GM23338 (cell line): ENCODE measurements at regions not wholly inside any gene's neighbourhood (a gene's known extent, or its start where the extent isn't known, plus 50 kb on each side); places are given as distances from the start of the nearest gene placed in this dataset.

Source experiments
- ATAC-seq: fragments of 200-7000 bp; cut with Tn5 transposase; 3 replicates; pipeline ENCODE4 v1.9.1; 2020
- DNase-seq: peaks from one replicate; pipeline ENCODE4 v3.0.0-alpha.2; 2015; ENCODE audit warnings: low spot score
- H2AFZ ChIP-seq: fragments of 200-600 bp; sonication (generic); 2 replicates; pipeline ENCODE4 v1.8.0; 2016; ENCODE audit warnings: antibody characterized with exemption, mild to moderate bottlenecking, moderate library complexity
- H3F3A ChIP-seq: fragments of 200-600 bp; sonication (generic); replicated peaks from 2 replicates; pipeline ENCODE4 v1.8.0; 2017; ENCODE audit warnings: antibody characterized with exemption, mixed run types, low read depth
- H3K27ac ChIP-seq: fragments of 200-600 bp; sonication (generic); 2 replicates; pipeline ENCODE4 v1.6.1; 2016; ENCODE audit warnings: low read depth
- H3K27me3 ChIP-seq: fragments of 200-600 bp; sonication (generic); 2 replicates; pipeline ENCODE4 v1.8.0; 2016; ENCODE audit warnings: mild to moderate bottlenecking, mixed run types, moderate library complexity; ENCODE audit not compliant: insufficient read depth
- H3K36me3 ChIP-seq: fragments of 200-600 bp; sonication (generic); 2 replicates; pipeline ENCODE4 v1.8.0; 2016; ENCODE audit warnings: mild to moderate bottlenecking; ENCODE audit not compliant: insufficient read depth
- H3K4me1 ChIP-seq: fragments of 200-600 bp; sonication (generic); 2 replicates; pipeline ENCODE4 v1.8.0; 2016; ENCODE audit warnings: mild to moderate bottlenecking, moderate library complexity; ENCODE audit not compliant: insufficient read depth
- H3K4me2 ChIP-seq: fragments of 200-600 bp; sonication (generic); 2 replicates; pipeline ENCODE4 v1.7.1; 2017; ENCODE audit warnings: mixed run types
- H3K4me3 ChIP-seq: fragments of 200-600 bp; sonication (generic); 2 replicates; pipeline ENCODE4 v1.6.1; 2016; ENCODE audit warnings: mixed run types
- H3K79me2 ChIP-seq: fragments of 200-600 bp; sonication (generic); replicated peaks from 2 replicates; pipeline ENCODE4 v1.8.0; 2017; ENCODE audit warnings: mild to moderate bottlenecking; ENCODE audit not compliant: insufficient read depth
- H3K9me2 ChIP-seq: fragments of 200-600 bp; sonication (generic); 2 replicates; pipeline ENCODE4 v1.8.0; 2017; ENCODE audit not compliant: insufficient read depth
- H4K20me1 ChIP-seq: fragments of 200-600 bp; sonication (generic); replicated peaks from 2 replicates; pipeline ENCODE4 v1.8.0; 2017; ENCODE audit warnings: mild to moderate bottlenecking; ENCODE audit not compliant: insufficient read depth
- H3K27ac Mint-ChIP-seq: 2 replicates; pipeline ENCODE4 v1.8.0; 2020; ENCODE audit warnings: inconsistent platforms, mild to moderate bottlenecking, moderate library complexity, mixed read lengths
- H3K27me3 Mint-ChIP-seq: 3 replicates; pipeline ENCODE4 v1.8.0; 2022; ENCODE audit warnings: low read depth, mild to moderate bottlenecking, moderate library complexity, mixed read lengths, inconsistent platforms; ENCODE audit not compliant: insufficient read depth, poor library complexity
- H3K36me3 Mint-ChIP-seq: 3 replicates; pipeline ENCODE4 v1.8.0; 2021; ENCODE audit warnings: low read depth, mild to moderate bottlenecking, inconsistent platforms, moderate library complexity, mixed read lengths
- H3K4me1 Mint-ChIP-seq: 3 replicates; pipeline ENCODE4 v1.8.0; 2020; ENCODE audit warnings: mild to moderate bottlenecking, inconsistent platforms, mixed read lengths
- H3K4me3 Mint-ChIP-seq: 3 replicates; pipeline ENCODE4 v1.8.0; 2021; ENCODE audit warnings: moderate library complexity, mild to moderate bottlenecking, inconsistent platforms, mixed read lengths
- H3K9me3 Mint-ChIP-seq: 3 replicates; pipeline ENCODE4 v1.8.0; 2020; ENCODE audit warnings: moderate library complexity, mild to moderate bottlenecking, inconsistent platforms, mixed read lengths
- CREB1 ChIP-seq: fragments of 250-450 bp; sonication (Bioruptor Pico); IDR thresholded peaks from 2 replicates; pipeline ENCODE4 v1.5.0; 2020; ENCODE audit warnings: low read depth, mild to moderate bottlenecking, moderate library complexity
- CTCF ChIP-seq, 2 experiments: fragments of 200-600 bp in 1 of 2; sonication (generic) in 1 of 2; conservative IDR thresholded peaks; 2 replicates each; pipeline versions ENCODE4 v1.5.1 to v1.6.1; 2016 to 2017; ENCODE audit warnings: antibody characterized with exemption in 2 of 2, low read depth in 2 of 2, mild to moderate bottlenecking in 2 of 2, moderate library complexity in 1 of 2
- EZH2 ChIP-seq: fragments of 200-600 bp; sonication (generic); IDR thresholded peaks from one replicate; pipeline ENCODE4 v1.8.0; 2017; ENCODE audit warnings: antibody characterized with exemption, mild to moderate bottlenecking, low read depth; ENCODE audit not compliant: unreplicated experiment
- EZH2phosphoT487 ChIP-seq: fragments of 200-600 bp; sonication (generic); IDR thresholded peaks from one replicate; pipeline ENCODE4 v1.8.1; 2018; ENCODE audit warnings: antibody characterized with exemption; ENCODE audit not compliant: unreplicated experiment
- NANOG ChIP-seq: IDR thresholded peaks from 2 replicates; pipeline ENCODE4 v1.6.1; 2016; ENCODE audit warnings: antibody characterized with exemption, borderline replicate concordance
- REST ChIP-seq: IDR thresholded peaks from one replicate; pipeline ENCODE4 v1.6.1; 2018; ENCODE audit warnings: antibody characterized with exemption; ENCODE audit not compliant: unreplicated experiment
- STAT1 ChIP-seq: IDR thresholded peaks from one replicate; pipeline ENCODE4 v1.6.1; 2016; ENCODE audit warnings: antibody characterized with exemption; ENCODE audit not compliant: unreplicated experiment
- ZNF114 ChIP-seq: fragments of 250-450 bp; sonication (Bioruptor Pico); IDR thresholded peaks from 2 replicates; pipeline ENCODE4 v1.5.0; 2020; ENCODE audit warnings: mild to moderate bottlenecking, moderate library complexity
- ZNF331 ChIP-seq: fragments of 250-450 bp; sonication (Bioruptor Pico); IDR thresholded peaks from 2 replicates; pipeline ENCODE4 v1.5.0; 2020; ENCODE audit warnings: low read depth, mild to moderate bottlenecking, moderate library complexity
- ZNF462 ChIP-seq: fragments of 250-450 bp; sonication (Bioruptor Pico); IDR thresholded peaks from 2 replicates; pipeline ENCODE4 v1.5.0; 2020; ENCODE audit warnings: mild to moderate bottlenecking, moderate library complexity

GRCh38 chr12:132429602-132429945 lies 60.4 kb upstream of the FBRSL1 start:
- Mint-ChIP-seq H3K27ac (no peak overlapping the region), H3K4me3 (peak overlapping the region; percentile 38), H3K9me3 (peaks cover 28% of the 10 kb centered on the region), H3K27me3 (peaks cover 62% of the 10 kb centered on the region), H3K36me3 (peaks cover 20% of the 10 kb centered on the region), H3K4me1 (peaks cover 31% of the 10 kb centered on the region)
- H3K27me3 ChIP-seq: peaks cover 60% of the 10 kb centered on the region
- no peaks in the 10 kb centered on the region for H3K9me2 ChIP-seq
- H3K4me1 ChIP-seq: 0 out of 2 replicates have a peak, but pooled peaks cover 9% of the 10 kb centered on the region
- H3K36me3 ChIP-seq: no peaks in the 10 kb centered on the region
- 0 out of 4 replicates have a peak, but pooled peaks of 1 of the 2 experiments have one; percentile 8 for TF ChIP-seq CTCF (conservative IDR thresholded peaks at IDR 0.05; ENCODE audit: low read depth in 2 of 2)
- TF ChIP-seq CREB1 (CRISPR knock-in tag): no peak
- no peaks in the 10 kb centered on the region for H4K20me1 ChIP-seq
- ATAC-seq (no peak; the same call in 1 of the 3 replicates), DNase-seq (no peak)
- no peaks in the 10 kb centered on the region for H3F3A ChIP-seq
- no peak overlapping the region for H3K4me3 ChIP-seq
- no peak overlapping the region; the same call in 1 of the 2 replicates for H3K4me2 ChIP-seq
- H3K27ac ChIP-seq: no peak overlapping the region
- H2AFZ ChIP-seq: no peak overlapping the region
- H3K79me2 ChIP-seq: no peaks in the 10 kb centered on the region

- Histone ChIP-seq H3K79me2 (no peaks in the 10 kb centered on the region), H3K27ac (no peak overlapping the region), H3K4me3 (no peak overlapping the region), H3K36me3 (no peaks in the 10 kb centered on the region), H2AFZ (no peak overlapping the region), H4K20me1 (no peaks in the 10 kb centered on the region), H3K9me2 (no peaks in the 10 kb centered on the region), H3K4me2 (no peak overlapping the region; the same call in 1 of the 2 replicates), H3K27me3 (peaks cover 61% of the 10 kb centered on the region), H3K4me1 (0 out of 2 replicates have a peak, but pooled peaks cover 9% of the 10 kb centered on the region), H3F3A (no peaks in the 10 kb centered on the region)
- DNase-seq (peak; percentile 76), ATAC-seq (peak; percentile 24)
- Mint-ChIP-seq H3K27ac (no peak overlapping the region), H3K4me3 (peak overlapping the region; percentile 36), H3K9me3 (peaks cover 28% of the 10 kb centered on the region), H3K27me3 (peaks cover 63% of the 10 kb centered on the region), H3K36me3 (peaks cover 19% of the 10 kb centered on the region), H3K4me1 (peaks cover 31% of the 10 kb centered on the region)
- TF ChIP-seq STAT1 (no peak), ZNF462 (CRISPR knock-in tag) (no peak), ZNF331 (CRISPR knock-in tag) (no peak), CREB1 (CRISPR knock-in tag) (no peak), EZH2phosphoT487 (no peak), REST (no peak), EZH2 (no peak), NANOG (no peak), ZNF114 (no peak)
These were observed 60.9 kb upstream of the FBRSL1 start for GRCh38 chr12:132428936-132429601.
